Smooth muscle cell (in vitro differentiated cells): ENCODE measurements at regions not wholly inside any gene's neighbourhood (a gene's known extent, or its start where the extent isn't known, plus 50 kb on each side); places are given as distances from the start of the nearest gene placed in this dataset.

ENCODE experiments used
- DNase-seq: peaks from one replicate; lab custom pipeline; 2025; ENCODE audit not compliant: unreplicated experiment; lab: John Stamatoyannopoulos, UW
- H2AFZ ChIP-seq: fragments of 200-600 bp; sonication (generic); 2 replicates; pipeline ENCODE4 v1.6.0; 2016; ENCODE audit warnings: antibody characterized with exemption, low read depth, mild to moderate bottlenecking
- H3F3A ChIP-seq: fragments of 200-600 bp; sonication (generic); 2 replicates; pipeline ENCODE4 v1.6.0; 2017; ENCODE audit warnings: antibody characterized with exemption, low read depth
- H3K27ac ChIP-seq: fragments of 200-600 bp; sonication (generic); 2 replicates; pipeline ENCODE4 v1.5.1; 2016; ENCODE audit warnings: low read depth, mild to moderate bottlenecking
- H3K27me3 ChIP-seq: fragments of 200-600 bp; sonication (generic); 2 replicates; pipeline ENCODE4 v1.6.1; 2016; ENCODE audit warnings: low read depth, mild to moderate bottlenecking
- H3K36me3 ChIP-seq: fragments of 200-600 bp; sonication (generic); 2 replicates; pipeline ENCODE4 v1.5.1; 2016; ENCODE audit warnings: low read depth
- H3K4me1 ChIP-seq: fragments of 200-600 bp; sonication (generic); 2 replicates; pipeline ENCODE4 v1.5.1; 2016; ENCODE audit warnings: low read depth
- H3K4me2 ChIP-seq: fragments of 200-600 bp; sonication (generic); 2 replicates; pipeline ENCODE4 v1.6.0; 2016; ENCODE audit warnings: mild to moderate bottlenecking
- H3K4me3 ChIP-seq: fragments of 200-600 bp; sonication (generic); 2 replicates; pipeline ENCODE4 v1.5.1; 2016; ENCODE audit warnings: mild to moderate bottlenecking
- H3K79me2 ChIP-seq: fragments of 200-600 bp; sonication (generic); 2 replicates; pipeline ENCODE4 v1.6.0; 2016; ENCODE audit warnings: low read depth, mild to moderate bottlenecking
- H3K9ac ChIP-seq: fragments of 200-600 bp; sonication (generic); 2 replicates; pipeline ENCODE4 v1.6.0; 2016; ENCODE audit warnings: low read depth
- H3K9me3 ChIP-seq: fragments of 200-600 bp; sonication (generic); replicated peaks from 2 replicates; pipeline ENCODE4 v1.5.1; 2016; ENCODE audit warnings: low read depth
- H4K20me1 ChIP-seq: fragments of 200-600 bp; sonication (generic); 2 replicates; pipeline ENCODE4 v1.6.0; 2016; ENCODE audit warnings: low read depth
- WGBS: methylation state at CpG from one replicate; pipeline ENCODE4 v1.1.7; 2016; ENCODE audit warnings: low lambda C conversion rate; 5-methylcytosine and 5-hydroxymethylcytosine counted together
- TF ChIP-seq, protein P1 (sequence below): fragments of 200-600 bp; sonication (generic); IDR thresholded peaks from 2 replicates; pipeline ENCODE4 v1.5.1; 2017; ENCODE audit warnings: borderline replicate concordance, mild to moderate bottlenecking, antibody characterized with exemption; ENCODE audit not compliant: insufficient read depth, poor library complexity, severe bottlenecking

- H3K4me3 ChIP-seq = no peak overlapping the region
- 74% methylated on average over 2 of the region's 2 CpGs for WGBS
- H3K36me3 ChIP-seq = no peaks in the 10 kb centered on the region
- H3F3A ChIP-seq = no peaks in the 10 kb centered on the region
- no peaks in the 10 kb centered on the region for H3K79me2 ChIP-seq
- H3K4me1 ChIP-seq = no peaks in the 10 kb centered on the region
- no peak for DNase-seq
- H3K27ac ChIP-seq = no peak overlapping the region
- TF ChIP-seq, protein P1, sequence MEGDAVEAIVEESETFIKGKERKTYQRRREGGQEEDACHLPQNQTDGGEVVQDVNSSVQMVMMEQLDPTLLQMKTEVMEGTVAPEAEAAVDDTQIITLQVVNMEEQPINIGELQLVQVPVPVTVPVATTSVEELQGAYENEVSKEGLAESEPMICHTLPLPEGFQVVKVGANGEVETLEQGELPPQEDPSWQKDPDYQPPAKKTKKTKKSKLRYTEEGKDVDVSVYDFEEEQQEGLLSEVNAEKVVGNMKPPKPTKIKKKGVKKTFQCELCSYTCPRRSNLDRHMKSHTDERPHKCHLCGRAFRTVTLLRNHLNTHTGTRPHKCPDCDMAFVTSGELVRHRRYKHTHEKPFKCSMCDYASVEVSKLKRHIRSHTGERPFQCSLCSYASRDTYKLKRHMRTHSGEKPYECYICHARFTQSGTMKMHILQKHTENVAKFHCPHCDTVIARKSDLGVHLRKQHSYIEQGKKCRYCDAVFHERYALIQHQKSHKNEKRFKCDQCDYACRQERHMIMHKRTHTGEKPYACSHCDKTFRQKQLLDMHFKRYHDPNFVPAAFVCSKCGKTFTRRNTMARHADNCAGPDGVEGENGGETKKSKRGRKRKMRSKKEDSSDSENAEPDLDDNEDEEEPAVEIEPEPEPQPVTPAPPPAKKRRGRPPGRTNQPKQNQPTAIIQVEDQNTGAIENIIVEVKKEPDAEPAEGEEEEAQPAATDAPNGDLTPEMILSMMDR = no peak
- H2AFZ ChIP-seq = no peak overlapping the region
- no peaks in the 10 kb centered on the region for H4K20me1 ChIP-seq
- H3K9ac ChIP-seq = no peak overlapping the region
- H3K4me2 ChIP-seq = no peak overlapping the region
- no peaks in the 10 kb centered on the region for H3K9me3 ChIP-seq
- no peaks in the 10 kb centered on the region for H3K27me3 ChIP-seq
Measured at GRCh38 chr18:51712821-51713220, 515.3 kb upstream of the MEX3C start.

GRCh38 chr18:51716277-51716676 lies 518.8 kb upstream of the MEX3C start:
- Histone ChIP-seq H3K79me2 (no peaks in the 10 kb centered on the region), H3K4me1 (no peaks in the 10 kb centered on the region), H2AFZ (no peak overlapping the region), H3K4me3 (no peak overlapping the region), H3K4me2 (no peak overlapping the region), H3F3A (no peaks in the 10 kb centered on the region), H3K9ac (no peak overlapping the region), H3K27ac (no peak overlapping the region), H4K20me1 (no peaks in the 10 kb centered on the region), H3K36me3 (no peaks in the 10 kb centered on the region), H3K27me3 (no peaks in the 10 kb centered on the region), H3K9me3 (no peaks in the 10 kb centered on the region)
- DNase-seq = no peak
- WGBS = 45% methylated on average over 1 of the region's 1 CpG
- TF ChIP-seq, protein P1 = no peak

- Histone ChIP-seq H3K27ac (no peak overlapping the region), H3K4me1 (no peaks in the 10 kb centered on the region)
Measured at GRCh38 chr18:51721388-51721787, 523.9 kb upstream of the MEX3C start.

GRCh38 chr18:51721996-51722395 lies 524.5 kb upstream of the MEX3C start:
- H3K4me3 ChIP-seq = no peak overlapping the region
- no peaks in the 10 kb centered on the region for H3K36me3 ChIP-seq
- H3F3A ChIP-seq = no peaks in the 10 kb centered on the region
- H3K9ac ChIP-seq = no peak overlapping the region
- DNase-seq = no peak
- TF ChIP-seq, protein P1 = no peak
- H3K4me2 ChIP-seq = no peak overlapping the region
- H3K27me3 ChIP-seq = no peaks in the 10 kb centered on the region
- H3K27ac ChIP-seq = no peak overlapping the region
- 56% methylated on average over 2 of the region's 2 CpGs for WGBS
- no peaks in the 10 kb centered on the region for H4K20me1 ChIP-seq
- H3K79me2 ChIP-seq = no peaks in the 10 kb centered on the region
- H3K4me1 ChIP-seq = no peaks in the 10 kb centered on the region
- no peaks in the 10 kb centered on the region for H3K9me3 ChIP-seq
- H2AFZ ChIP-seq = no peak overlapping the region

More at GRCh38 chr18:51721388-51721787, 523.9 kb upstream of the MEX3C start:
- Histone ChIP-seq H3K36me3 (no peaks in the 10 kb centered on the region), H3K9me3 (no peaks in the 10 kb centered on the region), H3K79me2 (no peaks in the 10 kb centered on the region), H3F3A (no peaks in the 10 kb centered on the region), H3K9ac (no peak overlapping the region), H3K4me3 (no peak overlapping the region), H3K27me3 (no peaks in the 10 kb centered on the region), H4K20me1 (no peaks in the 10 kb centered on the region), H3K4me2 (no peak overlapping the region), H2AFZ (no peak overlapping the region)
- 85% methylated on average over 1 of the region's 1 CpG for WGBS
- DNase-seq = no peak
- TF ChIP-seq, protein P1 = no peak
